ENCODE measurements at regions not wholly inside any gene's neighbourhood (a gene's known extent, or its start where the extent isn't known, plus 50 kb on each side); places are given as distances from the start of the nearest gene placed in this dataset.

DNA sequence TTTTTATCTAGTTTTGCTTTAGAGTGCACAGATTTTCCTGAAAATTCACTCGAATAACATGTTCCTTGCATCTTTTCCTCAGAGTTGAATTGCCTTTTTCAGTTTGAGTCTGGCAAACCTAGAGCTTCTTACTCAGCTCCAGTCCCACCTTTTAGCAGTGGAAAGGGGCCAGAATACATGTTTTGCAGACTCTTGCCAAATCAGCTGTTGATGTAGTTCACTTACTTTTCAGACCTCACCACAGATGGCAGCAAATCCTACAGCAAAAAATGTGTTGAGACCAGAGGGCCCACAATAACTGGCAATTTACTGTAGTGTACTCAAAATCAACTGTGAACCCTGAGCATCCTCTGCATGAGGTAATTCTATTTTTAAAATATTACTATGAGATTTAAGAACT lies 545.2 kb upstream of the ACO1 start:
- 33 to 67% methylated on average over 1 of the region's 1 CpG for WGBS, 2 donors
- Histone ChIP-seq H3K9me3 (no peaks in the 10 kb centered on the region), H3K4me1 (no peaks in the 10 kb centered on the region), H3K27ac (no peak overlapping the region), H3K27me3 (no peaks in the 10 kb centered on the region), H3K4me3 (no peak overlapping the region), H3K36me3 (ENCODE audit: low read depth, missing control alignments) (no peaks in the 10 kb centered on the region)
- intact Hi-C loops (cut with DNase I; ENCODE audit: low total_unique reads): no loop called here
- TF ChIP-seq, protein P1, sequence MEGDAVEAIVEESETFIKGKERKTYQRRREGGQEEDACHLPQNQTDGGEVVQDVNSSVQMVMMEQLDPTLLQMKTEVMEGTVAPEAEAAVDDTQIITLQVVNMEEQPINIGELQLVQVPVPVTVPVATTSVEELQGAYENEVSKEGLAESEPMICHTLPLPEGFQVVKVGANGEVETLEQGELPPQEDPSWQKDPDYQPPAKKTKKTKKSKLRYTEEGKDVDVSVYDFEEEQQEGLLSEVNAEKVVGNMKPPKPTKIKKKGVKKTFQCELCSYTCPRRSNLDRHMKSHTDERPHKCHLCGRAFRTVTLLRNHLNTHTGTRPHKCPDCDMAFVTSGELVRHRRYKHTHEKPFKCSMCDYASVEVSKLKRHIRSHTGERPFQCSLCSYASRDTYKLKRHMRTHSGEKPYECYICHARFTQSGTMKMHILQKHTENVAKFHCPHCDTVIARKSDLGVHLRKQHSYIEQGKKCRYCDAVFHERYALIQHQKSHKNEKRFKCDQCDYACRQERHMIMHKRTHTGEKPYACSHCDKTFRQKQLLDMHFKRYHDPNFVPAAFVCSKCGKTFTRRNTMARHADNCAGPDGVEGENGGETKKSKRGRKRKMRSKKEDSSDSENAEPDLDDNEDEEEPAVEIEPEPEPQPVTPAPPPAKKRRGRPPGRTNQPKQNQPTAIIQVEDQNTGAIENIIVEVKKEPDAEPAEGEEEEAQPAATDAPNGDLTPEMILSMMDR (IDR thresholded peaks at IDR 0.05): no peak
- TF ChIP-seq POLR2A (IDR thresholded peaks at IDR 0.05): no peak
- no peak for DNase-seq

DNA sequence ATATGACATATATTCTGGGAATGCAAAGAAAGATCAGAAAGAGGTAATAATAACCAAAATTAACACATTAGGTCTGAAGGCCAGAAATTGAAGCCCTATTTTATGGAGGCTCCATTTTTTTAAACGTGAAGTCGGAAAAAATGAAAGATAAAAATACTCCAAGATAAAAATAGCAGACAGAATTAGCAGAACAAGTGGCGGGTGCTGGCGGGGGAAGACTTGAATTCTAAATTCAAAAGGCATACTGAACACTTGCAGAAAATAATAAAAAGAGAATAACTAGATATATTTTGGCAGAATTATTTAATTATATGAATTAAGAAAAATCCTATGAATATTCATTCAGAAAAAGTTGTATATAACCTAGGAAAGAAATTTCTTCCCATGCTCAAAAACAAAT lies 543.7 kb upstream of the ACO1 start:
- no peak overlapping the region for H3K4me3 ChIP-seq
- H3K36me3 ChIP-seq (ENCODE audit: low read depth, missing control alignments): no peaks in the 10 kb centered on the region
- H3K27ac ChIP-seq: no peak overlapping the region
- intact Hi-C loops (cut with DNase I; ENCODE audit: low total_unique reads): no loop called here
- no peaks in the 10 kb centered on the region for H3K9me3 ChIP-seq
- WGBS, 2 donors: 78 to 84% methylated on average over 4 of the region's 4 CpGs
- no peak for DNase-seq
- H3K4me1 ChIP-seq: no peaks in the 10 kb centered on the region
- TF ChIP-seq POLR2A (IDR thresholded peaks at IDR 0.05): no peak
- TF ChIP-seq, protein P1 (IDR thresholded peaks at IDR 0.05): no peak
- no peaks in the 10 kb centered on the region for H3K27me3 ChIP-seq

DNA sequence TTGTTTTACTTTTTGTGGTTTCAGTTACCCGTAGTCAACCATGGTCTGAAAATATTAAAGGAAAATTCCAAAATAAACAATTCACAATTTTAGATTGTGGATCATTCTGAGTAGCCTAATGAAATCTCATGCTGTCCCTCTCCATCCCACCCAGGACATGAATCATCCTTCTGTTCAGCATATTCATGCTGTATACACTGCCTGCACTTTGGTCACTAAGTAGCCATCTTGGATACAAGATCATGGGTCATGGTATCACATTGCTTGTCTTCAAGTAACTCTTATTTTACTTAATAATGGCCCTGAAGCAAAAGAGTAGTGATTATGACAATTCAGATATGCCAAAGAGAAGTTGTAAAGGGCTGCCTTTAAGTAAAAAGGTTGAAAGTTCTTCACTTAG lies 536.5 kb upstream of the ACO1 start:
- no peaks in the 10 kb centered on the region for H3K27me3 ChIP-seq
- H3K9me3 ChIP-seq: no peaks in the 10 kb centered on the region
- 54 to 62% methylated on average over 1 of the region's 1 CpG for WGBS, 2 donors
- intact Hi-C loops (cut with DNase I; ENCODE audit: low total_unique reads): no loop called here
- H3K4me1 ChIP-seq: no peaks in the 10 kb centered on the region
- H3K27ac ChIP-seq: no peak overlapping the region
- no peaks in the 10 kb centered on the region for H3K36me3 ChIP-seq (ENCODE audit: low read depth, missing control alignments)
- DNase-seq: no peak
- TF ChIP-seq, protein P1 (IDR thresholded peaks at IDR 0.05): no peak
- peak overlapping the region in 1 of 2 donors; percentile 32 for H3K4me3 ChIP-seq

DNA sequence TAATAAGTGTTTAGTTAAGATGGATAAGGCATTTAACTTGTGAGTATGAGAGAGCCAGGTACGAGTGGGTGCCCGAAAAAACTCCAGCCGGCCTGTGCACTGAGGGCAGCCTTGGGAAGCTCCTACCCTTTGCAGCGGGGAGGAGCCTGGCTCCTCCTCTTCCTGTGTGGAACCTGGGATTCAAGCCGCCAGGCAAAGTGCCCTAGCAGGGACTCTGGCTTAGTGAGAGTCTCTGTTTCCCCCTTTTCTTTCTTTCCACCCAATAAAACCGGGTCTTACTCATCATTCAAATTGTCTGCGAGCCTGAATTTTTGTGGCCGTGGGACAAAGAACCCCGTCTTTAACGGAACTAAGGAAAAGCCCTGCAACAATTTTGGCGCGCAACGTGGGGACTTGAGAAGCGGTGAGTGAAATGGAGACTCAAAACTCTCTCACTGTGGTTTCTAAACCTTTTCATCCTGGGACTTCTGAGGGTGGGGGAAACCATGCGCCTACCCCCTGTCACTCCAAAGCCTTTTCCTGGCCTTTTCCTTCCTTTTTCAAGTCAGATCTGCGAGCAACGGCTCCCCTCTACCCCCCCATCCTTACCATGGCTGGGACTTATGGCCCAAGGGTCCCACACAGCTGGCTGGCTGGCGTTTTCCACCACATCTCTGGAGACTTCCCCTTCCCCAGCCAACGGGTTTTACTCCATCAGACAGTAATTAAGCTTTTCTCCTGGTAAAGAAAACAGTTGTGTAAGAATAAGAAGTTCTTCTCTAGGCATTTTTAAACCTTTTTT lies 535.7 kb upstream of the ACO1 start:
- no peaks in the 10 kb centered on the region for H3K4me1 ChIP-seq
- H3K27me3 ChIP-seq: no peaks in the 10 kb centered on the region
- no peak overlapping the region for H3K27ac ChIP-seq
- intact Hi-C loops (cut with DNase I; ENCODE audit: low total_unique reads): no loop called here
- H3K4me3 ChIP-seq: peak overlapping the region; percentile 10 to 32
- no peak for TF ChIP-seq POLR2A (IDR thresholded peaks at IDR 0.05)
- TF ChIP-seq, protein P1 (IDR thresholded peaks at IDR 0.05): no peak
- H3K9me3 ChIP-seq: no peaks in the 10 kb centered on the region
- H3K36me3 ChIP-seq (ENCODE audit: low read depth, missing control alignments): no peaks in the 10 kb centered on the region
- DNase-seq: peak; percentile 60
- 67 to 74% methylated on average over 19 of the region's 19 CpGs for WGBS, 2 donors

DNA sequence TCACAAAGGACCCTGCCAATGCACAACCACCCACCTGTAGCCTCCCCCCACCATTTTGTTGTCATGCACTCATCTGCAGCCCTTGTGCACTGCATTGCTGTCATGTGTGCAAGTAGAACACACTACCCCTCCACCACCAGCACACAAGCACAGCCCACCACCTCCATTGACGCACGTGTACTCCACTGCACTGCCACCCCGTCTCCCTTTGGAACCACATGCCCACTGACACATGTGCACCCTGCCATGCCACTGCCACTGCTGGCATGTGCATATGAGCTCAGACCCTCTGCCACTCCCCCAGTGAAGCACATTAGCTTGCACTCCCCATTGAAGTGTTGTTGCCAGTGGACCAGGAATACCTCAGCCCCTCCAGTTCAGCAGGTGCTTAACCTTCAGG lies 530.3 kb upstream of the ACO1 start:
- H3K27ac ChIP-seq: no peak overlapping the region
- H3K27me3 ChIP-seq: no peaks in the 10 kb centered on the region
- H3K4me3 ChIP-seq: no peak overlapping the region
- DNase-seq: no peak
- no peaks in the 10 kb centered on the region for H3K4me1 ChIP-seq
- 88 to 93% methylated on average over 3 of the region's 3 CpGs for WGBS, 2 donors
- intact Hi-C loops (cut with DNase I; ENCODE audit: low total_unique reads): no loop called here
- TF ChIP-seq, protein P1 (IDR thresholded peaks at IDR 0.05): no peak
- TF ChIP-seq POLR2A (IDR thresholded peaks at IDR 0.05): no peak
- no peaks in the 10 kb centered on the region for H3K36me3 ChIP-seq (ENCODE audit: low read depth, missing control alignments)
- H3K9me3 ChIP-seq: no peaks in the 10 kb centered on the region

Measured in testis (tissue), 2 donors.